Breast epithelium (tissue), 4 donors: ENCODE measurements at regions not wholly inside any gene's neighbourhood (a gene's known extent, or its start where the extent isn't known, plus 50 kb on each side); places are given as distances from the start of the nearest gene placed in this dataset.

ENCODE experiments used
- DNase-seq, 2 donors: peaks; one replicate each; pipeline ENCODE4 v3.0.0-alpha.2; 2019; ENCODE audit warnings: low spot score in 2 of 2
- H3K27ac ChIP-seq, 2 donors: fragments of 200-600 bp; sonication (generic) in 1 of 2; one replicate each; pipeline ENCODE4 v1.5.1; 2016 to 2019; ENCODE audit warnings: mild to moderate bottlenecking in 1 of 2
- H3K27me3 ChIP-seq, 2 donors: fragments of 200-600 bp; sonication (generic) in 1 of 2; one replicate each; pipeline versions ENCODE4 v1.5.1 to v1.6.0; 2017 to 2019; ENCODE audit warnings: control low read depth in 1 of 2, mild to moderate bottlenecking in 1 of 2
- H3K36me3 ChIP-seq: fragments of 200-600 bp; one replicate; pipeline ENCODE4 v1.5.1; 2019
- H3K4me1 ChIP-seq, 2 donors: fragments of 200-600 bp; sonication (generic); one replicate each; pipeline ENCODE4 v1.5.1; 2016 to 2019; ENCODE audit warnings: control low read depth in 1 of 2
- H3K4me3 ChIP-seq, 3 donors: fragments of 200-600 bp; sonication (generic); 1 replicate in 2 of 3; 2 replicates in 1 of 3; pipeline ENCODE4 v1.5.1; 2016 to 2019; ENCODE audit warnings: mild to moderate bottlenecking in 3 of 3, moderate library complexity in 2 of 3
- H3K9me3 ChIP-seq, 2 donors: fragments of 200-600 bp; sonication (generic) in 1 of 2; one replicate each; pipeline ENCODE4 v1.5.1; 2016 to 2019; ENCODE audit warnings: control low read depth in 1 of 2
- POLR2A ChIP-seq: fragments of 450-650 bp; IDR thresholded peaks from one replicate; pipeline ENCODE4 v1.6.1; 2016; ENCODE audit warnings: antibody characterized with exemption, mild to moderate bottlenecking, moderate library complexity
- POLR2AphosphoS5 ChIP-seq, 3 donors: sonication (generic); formaldehyde crosslinking; IDR thresholded peaks; one replicate each; pipeline ENCODE4 v1.6.1; 2017; ENCODE audit warnings: antibody characterized with exemption in 3 of 3
- intact Hi-C: fragments of 100-400 bp; cut with DNase I; formaldehyde crosslinking; loops from one replicate; pipeline ENCODE4 v1.15.1; 2023; ENCODE audit warnings: low total_unique reads
- TF ChIP-seq, protein P1 (sequence below), 3 donors: fragments of 450-650 bp; IDR thresholded peaks; one replicate each; pipeline ENCODE4 v1.5.1; 2016 to 2017; ENCODE audit warnings: antibody characterized with exemption in 3 of 3, mild to moderate bottlenecking in 3 of 3, moderate library complexity in 3 of 3

DNA sequence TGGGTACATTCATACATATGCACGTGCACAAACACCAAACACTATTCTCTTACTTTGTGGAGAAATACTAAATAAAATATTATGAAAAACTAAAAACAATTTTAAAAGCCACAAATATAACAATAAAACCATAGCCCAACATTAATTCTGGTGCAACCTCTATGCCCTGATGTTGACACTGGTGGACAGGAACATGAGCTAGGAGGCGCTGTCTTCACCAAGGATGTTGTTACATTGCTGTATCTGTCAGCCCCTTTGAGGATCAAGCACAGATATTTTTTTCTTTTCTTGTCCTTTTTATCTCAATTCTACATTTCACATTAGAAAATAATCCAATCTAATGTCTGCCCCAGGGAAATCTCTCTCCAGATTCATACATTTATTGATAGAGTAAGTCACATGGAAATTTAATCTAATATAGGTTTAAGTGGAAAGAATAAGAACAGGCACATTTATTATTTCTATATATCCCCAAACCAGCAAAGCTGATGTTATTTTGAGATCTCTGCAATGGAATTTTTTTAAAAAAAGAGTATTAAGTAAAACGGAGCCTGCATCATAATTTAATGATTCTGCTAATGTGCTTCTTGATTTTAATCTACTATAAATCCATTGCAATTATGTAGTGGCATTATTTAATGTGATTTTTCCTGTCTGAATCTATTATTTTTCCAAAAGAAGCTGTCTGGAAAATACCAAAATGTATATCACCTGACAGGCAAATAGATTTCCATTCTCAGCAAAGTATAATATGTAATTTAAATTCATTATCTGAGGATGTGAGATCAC lies 716.5 kb downstream of the MTRR start:
- Histone ChIP-seq H3K36me3 (no peaks in the 10 kb centered on the region), H3K9me3 (no peaks in the 10 kb centered on the region), H3K4me1 (no peaks in the 10 kb centered on the region), H3K27ac (no peak overlapping the region), H3K4me3 (no peak overlapping the region), H3K27me3 (no peaks in the 10 kb centered on the region)
- intact Hi-C loops = no loop called here
- no peak for DNase-seq
- TF ChIP-seq POLR2A (no peak), POLR2AphosphoS5 (IDR thresholded peaks at IDR 0.05) (no peak)
- TF ChIP-seq, protein P1, sequence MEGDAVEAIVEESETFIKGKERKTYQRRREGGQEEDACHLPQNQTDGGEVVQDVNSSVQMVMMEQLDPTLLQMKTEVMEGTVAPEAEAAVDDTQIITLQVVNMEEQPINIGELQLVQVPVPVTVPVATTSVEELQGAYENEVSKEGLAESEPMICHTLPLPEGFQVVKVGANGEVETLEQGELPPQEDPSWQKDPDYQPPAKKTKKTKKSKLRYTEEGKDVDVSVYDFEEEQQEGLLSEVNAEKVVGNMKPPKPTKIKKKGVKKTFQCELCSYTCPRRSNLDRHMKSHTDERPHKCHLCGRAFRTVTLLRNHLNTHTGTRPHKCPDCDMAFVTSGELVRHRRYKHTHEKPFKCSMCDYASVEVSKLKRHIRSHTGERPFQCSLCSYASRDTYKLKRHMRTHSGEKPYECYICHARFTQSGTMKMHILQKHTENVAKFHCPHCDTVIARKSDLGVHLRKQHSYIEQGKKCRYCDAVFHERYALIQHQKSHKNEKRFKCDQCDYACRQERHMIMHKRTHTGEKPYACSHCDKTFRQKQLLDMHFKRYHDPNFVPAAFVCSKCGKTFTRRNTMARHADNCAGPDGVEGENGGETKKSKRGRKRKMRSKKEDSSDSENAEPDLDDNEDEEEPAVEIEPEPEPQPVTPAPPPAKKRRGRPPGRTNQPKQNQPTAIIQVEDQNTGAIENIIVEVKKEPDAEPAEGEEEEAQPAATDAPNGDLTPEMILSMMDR (IDR thresholded peaks at IDR 0.05) = no peak

DNA sequence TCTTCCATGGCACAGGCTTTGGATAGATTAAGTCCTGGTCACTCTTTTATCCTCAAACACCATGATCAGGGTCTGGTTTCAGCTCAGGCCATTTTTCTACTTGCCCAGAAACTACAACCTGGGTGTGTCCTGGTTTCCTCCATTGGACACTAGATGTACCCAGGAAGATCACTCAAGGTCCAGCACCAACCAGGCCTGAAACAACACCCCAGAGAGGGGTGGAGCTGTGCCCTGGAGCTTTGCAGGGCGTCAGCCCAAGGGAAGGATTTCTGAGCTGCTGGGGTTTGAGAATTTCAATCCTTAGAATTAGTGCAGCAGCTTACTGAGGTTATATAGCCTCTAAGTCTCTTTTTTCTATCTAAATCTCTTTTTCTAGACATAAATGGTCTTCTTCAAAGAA lies 722.0 kb downstream of the MTRR start:
- DNase-seq = no peak
- intact Hi-C loops = no loop called here
- no peak overlapping the region for H3K4me3 ChIP-seq

DNA sequence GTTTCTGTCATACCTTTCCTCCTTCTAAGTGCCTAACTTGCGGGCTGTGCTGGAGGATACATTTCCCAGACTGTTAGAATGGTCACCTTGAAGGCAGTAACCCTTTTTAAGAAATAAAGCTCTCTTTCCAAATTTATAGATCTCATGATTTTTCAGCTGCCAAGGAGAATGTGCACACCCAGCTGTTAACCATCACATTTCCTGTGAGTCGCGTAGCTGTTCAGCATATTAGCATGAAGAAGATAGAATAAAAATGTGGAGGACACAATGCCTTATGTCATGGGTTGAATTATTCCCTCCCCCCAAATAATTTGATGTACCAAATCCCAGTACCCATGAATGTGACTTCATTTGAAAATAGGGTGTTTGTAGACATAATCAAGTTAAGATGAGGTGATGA lies 729.4 kb downstream of the MTRR start:
- H3K4me3 ChIP-seq = no peak overlapping the region
- intact Hi-C loops = no loop called here
- H3K27me3 ChIP-seq = no peaks in the 10 kb centered on the region
- no peak overlapping the region for H3K27ac ChIP-seq
- no peaks in the 10 kb centered on the region for H3K4me1 ChIP-seq
- no peaks in the 10 kb centered on the region for H3K36me3 ChIP-seq
- TF ChIP-seq, protein P1 (IDR thresholded peaks at IDR 0.05) = no peak
- TF ChIP-seq POLR2A (no peak), POLR2AphosphoS5 (IDR thresholded peaks at IDR 0.05) (no peak)
- no peak for DNase-seq
- no peaks in the 10 kb centered on the region for H3K9me3 ChIP-seq

More for the DNA sequence above, 722.0 kb downstream of the MTRR start:
- TF ChIP-seq POLR2AphosphoS5 (IDR thresholded peaks at IDR 0.05) (no peak), POLR2A (no peak)
- TF ChIP-seq, protein P1 (IDR thresholded peaks at IDR 0.05) = no peak
- Histone ChIP-seq H3K4me1 (no peaks in the 10 kb centered on the region), H3K9me3 (no peaks in the 10 kb centered on the region), H3K27me3 (no peaks in the 10 kb centered on the region), H3K27ac (no peak overlapping the region), H3K36me3 (no peaks in the 10 kb centered on the region)

DNA sequence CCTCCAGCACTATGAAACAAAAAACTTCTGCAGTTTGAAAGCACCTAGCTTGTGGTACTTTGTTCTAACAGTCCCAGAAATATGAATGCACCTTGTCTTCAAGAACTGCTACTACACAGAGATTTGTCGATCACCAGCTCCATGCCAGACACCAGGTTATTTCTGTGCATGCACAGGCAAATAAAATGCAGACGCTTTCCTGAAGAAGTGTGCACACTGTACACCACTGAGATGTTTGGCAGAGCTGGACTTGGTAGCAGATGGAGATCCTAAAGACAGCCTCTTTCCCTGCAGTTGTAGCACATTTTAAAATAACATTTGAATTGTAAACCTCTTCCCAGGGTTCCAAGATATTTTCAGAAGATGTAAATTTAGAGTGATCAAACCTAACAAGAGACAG lies 730.0 kb downstream of the MTRR start:
- H3K27ac ChIP-seq = no peak overlapping the region
- intact Hi-C loops = no loop called here
- H3K9me3 ChIP-seq = no peaks in the 10 kb centered on the region
- no peak overlapping the region for H3K4me3 ChIP-seq
- H3K36me3 ChIP-seq = no peaks in the 10 kb centered on the region
- TF ChIP-seq POLR2A (no peak), POLR2AphosphoS5 (IDR thresholded peaks at IDR 0.05) (no peak)
- TF ChIP-seq, protein P1 (IDR thresholded peaks at IDR 0.05) = no peak
- no peaks in the 10 kb centered on the region for H3K4me1 ChIP-seq
- H3K27me3 ChIP-seq = no peaks in the 10 kb centered on the region
- DNase-seq = no peak

DNA sequence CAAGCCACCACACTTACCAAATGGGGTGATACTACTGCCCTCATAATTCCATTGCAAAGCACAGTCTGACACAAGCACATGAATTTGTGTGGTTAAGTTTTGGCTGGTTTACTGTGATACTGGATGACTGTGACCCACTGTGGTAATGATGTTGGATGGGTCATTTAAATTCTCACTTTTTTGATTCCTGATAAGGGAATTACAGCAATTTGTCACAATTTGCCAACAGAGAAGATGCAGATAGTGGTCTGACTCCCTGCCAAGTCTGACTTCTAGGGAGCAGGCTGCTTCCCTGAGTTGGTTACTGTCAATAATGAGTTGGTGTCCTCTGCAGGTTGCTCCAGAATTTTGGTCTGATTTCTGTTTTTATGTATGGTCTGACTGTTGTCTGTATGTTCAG lies 731.9 kb downstream of the MTRR start:
- TF ChIP-seq, protein P1 (IDR thresholded peaks at IDR 0.05) = no peak
- TF ChIP-seq POLR2A = no peak
- no peak for TF ChIP-seq POLR2AphosphoS5 (IDR thresholded peaks at IDR 0.05)
- no peaks in the 10 kb centered on the region for H3K36me3 ChIP-seq
- H3K4me3 ChIP-seq = no peak overlapping the region
- no peak for DNase-seq
- H3K4me1 ChIP-seq = no peaks in the 10 kb centered on the region
- H3K27me3 ChIP-seq = no peaks in the 10 kb centered on the region
- H3K9me3 ChIP-seq = no peaks in the 10 kb centered on the region
- intact Hi-C loops = no loop called here
- no peak overlapping the region for H3K27ac ChIP-seq
